ENCODE measurements at regions not wholly inside any gene's neighbourhood (a gene's known extent, or its start where the extent isn't known, plus 50 kb on each side); places are given as distances from the start of the nearest gene placed in this dataset.

DNA sequence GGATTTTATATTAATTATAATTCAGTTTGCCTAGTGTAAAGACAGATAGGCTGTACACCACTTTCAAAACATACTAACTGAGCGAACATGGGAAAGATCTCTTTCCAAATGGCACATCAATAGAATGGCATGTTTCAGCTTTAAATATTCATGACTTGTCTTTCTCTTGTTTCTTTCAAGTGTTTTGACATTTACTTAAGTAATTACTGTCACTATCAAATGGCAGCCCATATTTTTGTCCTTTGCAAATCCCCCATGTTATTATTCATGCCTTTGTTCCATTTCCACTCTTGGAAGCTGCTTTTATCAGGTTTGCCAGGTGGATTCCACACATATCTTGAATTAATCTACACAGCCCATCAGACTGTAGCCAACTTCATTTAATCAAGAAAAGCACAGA is 89.2 kb upstream of the GLRA2 start:
- no peaks in the 10 kb centered on the region for H3F3A ChIP-seq (replicated peaks; ENCODE audit: insufficient read depth)
- H3K4me3 ChIP-seq (ENCODE audit: low read depth in 2 of 2, low read length in 1 of 2), result no peak overlapping the region
- ChIA-PET POLR2A (no interaction called here), CTCF (no interaction called here)
- no peak for TF ChIP-seq TAF1 (IDR thresholded peaks at IDR 0.05; ENCODE audit: borderline replicate concordance, low read depth, low read length)
- H3K27me3 ChIP-seq (ENCODE audit: insufficient read depth), result no peaks in the 10 kb centered on the region
- no peaks in the 10 kb centered on the region for H3K4me1 ChIP-seq (ENCODE audit: control insufficient read depth in 1 of 2, insufficient read depth in 2 of 2, low read depth in 1 of 2, low read length in 1 of 2)
- H3K79me2 ChIP-seq (ENCODE audit: insufficient read depth), result no peaks in the 10 kb centered on the region
- H3K9me2 ChIP-seq, result no peaks in the 10 kb centered on the region; the same call in 1 of the 2 replicates
- no peaks in the 10 kb centered on the region for H3K9me3 ChIP-seq
- no peak overlapping the region for H3K9ac ChIP-seq
- no peak overlapping the region for H3K27ac ChIP-seq (ENCODE audit: low read depth in 2 of 2, low read length in 1 of 2)
- H3K4me2 ChIP-seq, result no peak overlapping the region
- WGBS (ENCODE audit: low lambda C conversion rate), result 0% methylated on average over 1 of the region's 1 CpG
- no peaks in the 10 kb centered on the region for H3K36me3 ChIP-seq (replicated peaks in 1 of 2; ENCODE audit: control insufficient read depth in 1 of 2, insufficient read depth in 2 of 2, low read length in 1 of 2)
- H4K20me1 ChIP-seq (ENCODE audit: insufficient read depth), result no peaks in the 10 kb centered on the region
- DNase-seq, result no peak
- no peak overlapping the region for H2AFZ ChIP-seq (ENCODE audit: low read depth)

DNA sequence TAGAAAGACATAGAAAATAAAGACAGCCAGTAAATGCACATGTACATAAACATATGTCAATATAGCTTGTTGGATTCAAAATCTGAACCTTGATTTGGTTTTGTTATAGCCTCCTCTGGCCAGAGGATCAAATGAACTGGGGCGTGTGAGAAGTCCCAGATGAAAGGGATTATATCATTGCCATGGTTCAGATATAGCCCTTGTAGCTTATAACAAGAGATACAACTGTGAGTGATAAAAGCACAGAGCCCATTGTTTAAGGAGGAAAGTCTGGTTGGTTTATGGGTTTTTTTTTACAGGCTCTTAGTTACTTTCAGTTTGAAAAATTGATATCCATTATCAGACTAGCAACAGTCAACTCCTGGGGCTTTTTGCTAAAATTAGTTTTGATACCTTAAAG is 101.7 kb upstream of the GLRA2 start:
- no peaks in the 10 kb centered on the region for H3K4me1 ChIP-seq (ENCODE audit: control insufficient read depth in 1 of 2, insufficient read depth in 2 of 2, low read depth in 1 of 2, low read length in 1 of 2)

More for the DNA sequence above, 101.7 kb upstream of the GLRA2 start:
- H3K27ac ChIP-seq (ENCODE audit: low read depth in 2 of 2, low read length in 1 of 2), result no peak overlapping the region
- no peaks in the 10 kb centered on the region for H3K27me3 ChIP-seq (ENCODE audit: insufficient read depth)
- ChIA-PET POLR2A (no interaction called here), CTCF (no interaction called here)
- H3K4me2 ChIP-seq, result no peak overlapping the region
- no peaks in the 10 kb centered on the region for H3K9me2 ChIP-seq
- H2AFZ ChIP-seq (ENCODE audit: low read depth), result no peak overlapping the region
- H3K36me3 ChIP-seq (replicated peaks in 1 of 2; ENCODE audit: control insufficient read depth in 1 of 2, insufficient read depth in 2 of 2, low read length in 1 of 2), result no peaks in the 10 kb centered on the region
- no peaks in the 10 kb centered on the region for H3F3A ChIP-seq (replicated peaks; ENCODE audit: insufficient read depth)
- no peak for DNase-seq
- H3K79me2 ChIP-seq (ENCODE audit: insufficient read depth), result no peaks in the 10 kb centered on the region
- H3K9me3 ChIP-seq, result no peaks in the 10 kb centered on the region
- no peak overlapping the region for H3K4me3 ChIP-seq (ENCODE audit: low read depth in 2 of 2, low read length in 1 of 2)
- TF ChIP-seq EZH2phosphoT487 (IDR thresholded peaks at IDR 0.05; ENCODE audit: borderline replicate concordance, low read depth), result no peak
- no peak for TF ChIP-seq YY1 (IDR thresholded peaks at IDR 0.05; ENCODE audit: low read depth)
- no peak for TF ChIP-seq NRF1 (IDR thresholded peaks at IDR 0.05; ENCODE audit: low read depth, low read length)
- TF ChIP-seq, protein P1, sequence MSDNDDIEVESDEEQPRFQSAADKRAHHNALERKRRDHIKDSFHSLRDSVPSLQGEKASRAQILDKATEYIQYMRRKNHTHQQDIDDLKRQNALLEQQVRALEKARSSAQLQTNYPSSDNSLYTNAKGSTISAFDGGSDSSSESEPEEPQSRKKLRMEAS (IDR thresholded peaks at IDR 0.05; ENCODE audit: low read depth), result no peak
- no peak for TF ChIP-seq FOXJ3 (CRISPR knock-in tag; IDR thresholded peaks at IDR 0.05)
- no peak for TF ChIP-seq MEF2A (IDR thresholded peaks at IDR 0.05; ENCODE audit: borderline replicate concordance, low read depth)
- TF ChIP-seq, protein P2, sequence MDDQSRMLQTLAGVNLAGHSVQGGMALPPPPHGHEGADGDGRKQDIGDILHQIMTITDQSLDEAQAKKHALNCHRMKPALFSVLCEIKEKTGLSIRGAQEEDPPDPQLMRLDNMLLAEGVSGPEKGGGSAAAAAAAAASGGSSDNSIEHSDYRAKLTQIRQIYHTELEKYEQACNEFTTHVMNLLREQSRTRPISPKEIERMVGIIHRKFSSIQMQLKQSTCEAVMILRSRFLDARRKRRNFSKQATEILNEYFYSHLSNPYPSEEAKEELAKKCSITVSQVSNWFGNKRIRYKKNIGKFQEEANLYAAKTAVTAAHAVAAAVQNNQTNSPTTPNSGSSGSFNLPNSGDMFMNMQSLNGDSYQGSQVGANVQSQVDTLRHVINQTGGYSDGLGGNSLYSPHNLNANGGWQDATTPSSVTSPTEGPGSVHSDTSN (IDR thresholded peaks at IDR 0.05), result no peak
- no peak for TF ChIP-seq MXI1 (IDR thresholded peaks at IDR 0.05; ENCODE audit: low read depth, low read length)
- TF ChIP-seq SMC3 (IDR thresholded peaks at IDR 0.05; ENCODE audit: low read depth, low read length), result no peak
- TF ChIP-seq, protein P3, sequence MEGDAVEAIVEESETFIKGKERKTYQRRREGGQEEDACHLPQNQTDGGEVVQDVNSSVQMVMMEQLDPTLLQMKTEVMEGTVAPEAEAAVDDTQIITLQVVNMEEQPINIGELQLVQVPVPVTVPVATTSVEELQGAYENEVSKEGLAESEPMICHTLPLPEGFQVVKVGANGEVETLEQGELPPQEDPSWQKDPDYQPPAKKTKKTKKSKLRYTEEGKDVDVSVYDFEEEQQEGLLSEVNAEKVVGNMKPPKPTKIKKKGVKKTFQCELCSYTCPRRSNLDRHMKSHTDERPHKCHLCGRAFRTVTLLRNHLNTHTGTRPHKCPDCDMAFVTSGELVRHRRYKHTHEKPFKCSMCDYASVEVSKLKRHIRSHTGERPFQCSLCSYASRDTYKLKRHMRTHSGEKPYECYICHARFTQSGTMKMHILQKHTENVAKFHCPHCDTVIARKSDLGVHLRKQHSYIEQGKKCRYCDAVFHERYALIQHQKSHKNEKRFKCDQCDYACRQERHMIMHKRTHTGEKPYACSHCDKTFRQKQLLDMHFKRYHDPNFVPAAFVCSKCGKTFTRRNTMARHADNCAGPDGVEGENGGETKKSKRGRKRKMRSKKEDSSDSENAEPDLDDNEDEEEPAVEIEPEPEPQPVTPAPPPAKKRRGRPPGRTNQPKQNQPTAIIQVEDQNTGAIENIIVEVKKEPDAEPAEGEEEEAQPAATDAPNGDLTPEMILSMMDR (IDR thresholded peaks at IDR 0.05), result no peak
- TF ChIP-seq POLR2AphosphoS5 (IDR thresholded peaks at IDR 0.05; ENCODE audit: low read depth, low read length), result no peak
- no peak for TF ChIP-seq FOXM1 (IDR thresholded peaks at IDR 0.05; ENCODE audit: low read depth)
- TF ChIP-seq GATA2 (CRISPR knock-in tag; IDR thresholded peaks at IDR 0.05), result no peak
- no peak for TF ChIP-seq ELF1 (IDR thresholded peaks at IDR 0.05)
- TF ChIP-seq NFIC (IDR thresholded peaks at IDR 0.05; ENCODE audit: borderline replicate concordance), result no peak
- 0% methylated on average over 1 of the region's 1 CpG for WGBS (ENCODE audit: low lambda C conversion rate)
- H4K20me1 ChIP-seq (ENCODE audit: insufficient read depth), result no peaks in the 10 kb centered on the region
- no peak overlapping the region for H3K9ac ChIP-seq

Measured in SK-N-SH (cell line).